Activated CD8-positive, alpha-beta T cell treated with anti-CD3 and anti-CD28 coated beads, Interleukin-2, amount 10 ng/mL, durations not matched to agents 7 days and 5 days (primary cell): ENCODE measurements at regions not wholly inside any gene's neighbourhood (a gene's known extent, or its start where the extent isn't known, plus 50 kb on each side); places are given as distances from the start of the nearest gene placed in this dataset.

ENCODE experiments used
- ATAC-seq: fragments of 150-1000 bp; cut with Tn5 transposase; one replicate; pipeline ENCODE4 v1.10.0; 2021; ENCODE audit warnings: moderate library complexity
- CTCF ChIA-PET: fragments of 350-600 bp; sonication (Branson Sonifier 250); formaldehyde crosslinking; loops from one replicate; lab custom pipeline; 2021; ENCODE audit warnings: antibody characterized with exemption; lab: Charles Lee
- POLR2A ChIA-PET: fragments of 350-600 bp; sonication (Branson Sonifier 250); formaldehyde crosslinking; loops from one replicate; lab custom pipeline; 2021; ENCODE audit warnings: antibody characterized with exemption; lab: Charles Lee
- DNase-seq: peaks from one replicate; pipeline ENCODE4 v3.0.0-alpha.2; 2020
- H3K27ac Mint-ChIP-seq: one replicate; pipeline ENCODE4 v1.8.0; 2021; ENCODE audit warnings: mild to moderate bottlenecking, mixed read lengths
- H3K27me3 Mint-ChIP-seq: one replicate; pipeline ENCODE4 v1.8.0; 2021; ENCODE audit warnings: low read depth, mixed read lengths
- H3K36me3 Mint-ChIP-seq: one replicate; pipeline ENCODE4 v1.8.0; 2021; ENCODE audit warnings: low read depth, mixed read lengths
- H3K4me1 Mint-ChIP-seq: one replicate; pipeline ENCODE4 v1.8.0; 2021; ENCODE audit warnings: low read depth, mixed read lengths
- H3K4me3 Mint-ChIP-seq: one replicate; pipeline ENCODE4 v1.8.0; 2021; ENCODE audit warnings: mild to moderate bottlenecking, mixed read lengths
- H3K9me3 Mint-ChIP-seq: one replicate; pipeline ENCODE4 v1.8.0; 2022; ENCODE audit warnings: mixed read lengths; ENCODE audit not compliant: insufficient read depth

GRCh38 chr14:100401031-100401692, 78.0 kb downstream of the SLC25A47 start:
- Mint-ChIP-seq H3K4me3 (no peak overlapping the region), H3K4me1 (peaks cover 15% of the 10 kb centered on the region)

GRCh38 chr14:100401792-100402191, 78.7 kb downstream of the SLC25A47 start:
- no peak for ATAC-seq
- H3K27me3 Mint-ChIP-seq = no peaks in the 10 kb centered on the region
- peaks cover 22% of the 10 kb centered on the region for H3K4me1 Mint-ChIP-seq
- ChIA-PET CTCF (interaction anchor here (2.9 kb wide), 1 partner anchor 17 kb away, joined by 16 read pairs; no protein-coding TSS in a partner anchor), POLR2A (no interaction called here)
- H3K9me3 Mint-ChIP-seq = no peaks in the 10 kb centered on the region
- no peak overlapping the region for H3K27ac Mint-ChIP-seq
- H3K4me3 Mint-ChIP-seq = no peak overlapping the region
- no peak for DNase-seq
- H3K36me3 Mint-ChIP-seq = no peaks in the 10 kb centered on the region

More at GRCh38 chr14:100401031-100401692, 78.0 kb downstream of the SLC25A47 start:
- Mint-ChIP-seq H3K9me3 (no peaks in the 10 kb centered on the region), H3K36me3 (no peaks in the 10 kb centered on the region), H3K27me3 (no peaks in the 10 kb centered on the region), H3K27ac (no peak overlapping the region)
- ATAC-seq = no peak
- POLR2A ChIA-PET = no interaction called here
- CTCF ChIA-PET = interaction anchor here (1.1 to 2.9 kb wide), 2 partner anchors 16 to 17 kb away, joined by 5 to 16 read pairs; no protein-coding TSS in a partner anchor
- no peak for DNase-seq

GRCh38 chr14:100402631-100403030, 79.5 kb downstream of the SLC25A47 start:
- ATAC-seq = no peak
- POLR2A ChIA-PET = no interaction called here
- Mint-ChIP-seq H3K4me3 (no peak overlapping the region), H3K27ac (no peak overlapping the region), H3K27me3 (no peaks in the 10 kb centered on the region), H3K36me3 (no peaks in the 10 kb centered on the region), H3K4me1 (peaks cover 30% of the 10 kb centered on the region), H3K9me3 (no peaks in the 10 kb centered on the region)
- no peak for DNase-seq
- CTCF ChIA-PET = interaction anchor here (2.1 to 2.9 kb wide), 2 partner anchors 18 to 244 kb away, joined by 6 to 16 read pairs; no protein-coding TSS in a partner anchor

- ChIA-PET POLR2A (no interaction called here), CTCF (interaction anchor here (2.1 to 2.9 kb wide), 2 partner anchors 18 to 243 kb away, joined by 6 to 16 read pairs; no protein-coding TSS in a partner anchor)
- no peak for DNase-seq
- peaks cover 34% of the 10 kb centered on the region for H3K4me1 Mint-ChIP-seq
- ATAC-seq = no peak
- H3K27me3 Mint-ChIP-seq = no peaks in the 10 kb centered on the region
- no peak overlapping the region for H3K27ac Mint-ChIP-seq
- no peaks in the 10 kb centered on the region for H3K9me3 Mint-ChIP-seq
- no peak overlapping the region for H3K4me3 Mint-ChIP-seq
- H3K36me3 Mint-ChIP-seq = no peaks in the 10 kb centered on the region
Observed at GRCh38 chr14:100403105-100403504, 80.0 kb downstream of the SLC25A47 start.

GRCh38 chr14:100403802-100404365, 80.7 kb downstream of the SLC25A47 start:
- H3K27me3 Mint-ChIP-seq = no peaks in the 10 kb centered on the region
- peaks cover 34% of the 10 kb centered on the region for H3K4me1 Mint-ChIP-seq
- H3K36me3 Mint-ChIP-seq = no peaks in the 10 kb centered on the region
- no peak overlapping the region for H3K4me3 Mint-ChIP-seq
- DNase-seq (no peak), ATAC-seq (no peak)
- H3K27ac Mint-ChIP-seq = no peak overlapping the region
- POLR2A ChIA-PET = no interaction called here
- H3K9me3 Mint-ChIP-seq = no peaks in the 10 kb centered on the region
- CTCF ChIA-PET = interaction anchor here (2.1 to 2.9 kb wide), 2 partner anchors 19 to 242 kb away, joined by 6 to 16 read pairs; no protein-coding TSS in a partner anchor

- POLR2A ChIA-PET = no interaction called here
- CTCF ChIA-PET = interaction anchor here (2.1 to 2.9 kb wide), 2 partner anchors 20 to 242 kb away, joined by 6 to 16 read pairs; no protein-coding TSS in a partner anchor
- Mint-ChIP-seq H3K4me1 (peaks cover 34% of the 10 kb centered on the region), H3K27me3 (no peaks in the 10 kb centered on the region), H3K27ac (peak overlapping the region; percentile 4), H3K9me3 (no peaks in the 10 kb centered on the region), H3K4me3 (no peak overlapping the region), H3K36me3 (no peaks in the 10 kb centered on the region)
- ATAC-seq (no peak), DNase-seq (no peak)
Observed at GRCh38 chr14:100404419-100404818, 81.3 kb downstream of the SLC25A47 start.

- Mint-ChIP-seq H3K27ac (peak overlapping the region; percentile 88), H3K36me3 (no peaks in the 10 kb centered on the region), H3K9me3 (no peaks in the 10 kb centered on the region), H3K4me1 (peaks cover 34% of the 10 kb centered on the region), H3K4me3 (no peak overlapping the region), H3K27me3 (no peaks in the 10 kb centered on the region)
- CTCF ChIA-PET = interaction anchor here (1.5 to 1.9 kb wide), 2 partner anchors 21 to 240 kb away, joined by 5 to 8 read pairs; no protein-coding TSS in a partner anchor
- POLR2A ChIA-PET = no interaction called here
- no peak for DNase-seq
- ATAC-seq = no peak
Observed at GRCh38 chr14:100405760-100406455, 82.8 kb downstream of the SLC25A47 start.

- no peaks in the 10 kb centered on the region for H3K36me3 Mint-ChIP-seq
- H3K4me3 Mint-ChIP-seq = no peak overlapping the region
- CTCF ChIA-PET = interaction anchor here (1.1 to 1.9 kb wide), 4 partner anchors 15 to 239 kb away, joined by 3 to 8 read pairs (median 4); no protein-coding TSS in a partner anchor
- ATAC-seq (peak; percentile 79), DNase-seq (peak; percentile 54)
- H3K9me3 Mint-ChIP-seq = no peaks in the 10 kb centered on the region
- H3K4me1 Mint-ChIP-seq = peaks cover 34% of the 10 kb centered on the region
- H3K27ac Mint-ChIP-seq = peak overlapping the region; percentile 88
- POLR2A ChIA-PET = no interaction called here
- no peaks in the 10 kb centered on the region for H3K27me3 Mint-ChIP-seq
Observed at GRCh38 chr14:100406505-100407131, 83.5 kb downstream of the SLC25A47 start.

GRCh38 chr14:100407376-100408102, 84.4 kb downstream of the SLC25A47 start:
- Mint-ChIP-seq H3K4me1 (peaks cover 34% of the 10 kb centered on the region), H3K4me3 (no peak overlapping the region), H3K27me3 (no peaks in the 10 kb centered on the region), H3K9me3 (no peaks in the 10 kb centered on the region), H3K36me3 (no peaks in the 10 kb centered on the region), H3K27ac (peak overlapping the region; percentile 44)
- DNase-seq (no peak), ATAC-seq (no peak)
- POLR2A ChIA-PET = no interaction called here
- CTCF ChIA-PET = interaction anchor here (1.1 to 1.9 kb wide), 4 partner anchors 16 to 238 kb away, joined by 3 to 8 read pairs (median 4); no protein-coding TSS in a partner anchor

- H3K4me3 Mint-ChIP-seq = no peak overlapping the region
Observed at GRCh38 chr14:100408350-100409002, 85.3 kb downstream of the SLC25A47 start.

More at GRCh38 chr14:100408350-100409002, 85.3 kb downstream of the SLC25A47 start:
- no peaks in the 10 kb centered on the region for H3K27me3 Mint-ChIP-seq
- no peak overlapping the region for H3K27ac Mint-ChIP-seq
- CTCF ChIA-PET = interaction anchor here (1.1 kb wide), 1 partner anchor 237 kb away, joined by 3 read pairs; no protein-coding TSS in a partner anchor
- ATAC-seq = no peak
- POLR2A ChIA-PET = no interaction called here
- H3K4me1 Mint-ChIP-seq = peaks cover 34% of the 10 kb centered on the region
- H3K9me3 Mint-ChIP-seq = no peaks in the 10 kb centered on the region
- H3K36me3 Mint-ChIP-seq = no peaks in the 10 kb centered on the region
- DNase-seq = no peak
